ENCODE measurements at regions not wholly inside any gene's neighbourhood (a gene's known extent, or its start where the extent isn't known, plus 50 kb on each side); places are given as distances from the start of the nearest gene placed in this dataset.

- H3K9me1 ChIP-seq (replicated peaks; ENCODE audit: control insufficient read depth, extremely low read depth, insufficient read depth, low read length): no peaks in the 10 kb centered on the region
- H3K79me2 ChIP-seq (ENCODE audit: control insufficient read depth, insufficient read depth, low read length): no peaks in the 10 kb centered on the region
- H3K36me3 ChIP-seq (ENCODE audit: control insufficient read depth in 2 of 2, extremely low read depth in 1 of 2, insufficient read depth in 2 of 2, low read length in 2 of 2): no peaks in the 10 kb centered on the region
- no TSS peak for BruUV-seq (replicated peaks)
- ChIA-PET POLR2A (no interaction called here), CTCF (no interaction called here)
- no peak overlapping the region for H3K4me2 ChIP-seq (ENCODE audit: insufficient read depth, low read length)
- H2AFZ ChIP-seq (ENCODE audit: low read depth, low read length): no peak overlapping the region
- H3K9me3 ChIP-seq (replicated peaks; ENCODE audit: control insufficient read depth, insufficient read depth, low read length): no peaks in the 10 kb centered on the region
- intact Hi-C loops (cut with micrococcal nuclease): no loop called here
- DNase-seq (ENCODE audit: low read depth, low spot score): no peak
- H3K4me1 ChIP-seq (ENCODE audit: control insufficient read depth, extremely low read depth, insufficient read depth, low read length): peaks cover 9% of the 10 kb centered on the region
- no peak overlapping the region for H3K27ac ChIP-seq (ENCODE audit: insufficient read depth, low read depth, low read length)
- dilution Hi-C loops (cut with MboI; ENCODE audit: extremely low pct_ligation_motif_present, low sequenced_read_pairs): no loop called here
- H3K27me3 ChIP-seq (ENCODE audit: control insufficient read depth in 2 of 2, insufficient read depth in 2 of 2, low read length in 2 of 2): no peaks in the 10 kb centered on the region
- no peak overlapping the region for H3K9ac ChIP-seq (replicated peaks; ENCODE audit: extremely low read depth, insufficient read depth, low read length)
- no peaks in the 10 kb centered on the region for H4K20me1 ChIP-seq (replicated peaks; ENCODE audit: control insufficient read depth, extremely low read depth, insufficient read depth, low read length)
- FAIRE-seq: no peak
- TF ChIP-seq MYC (IDR thresholded peaks at IDR 0.05; ENCODE audit: low read depth, low read length) (no peak), JUN (IDR thresholded peaks at IDR 0.05; ENCODE audit: borderline replicate concordance, insufficient read depth, insufficient read length, low read depth) (no peak), MAX (IDR thresholded peaks at IDR 0.05; ENCODE audit: insufficient read depth, insufficient read length) (no peak), EZH2 (IDR thresholded peaks at IDR 0.05; ENCODE audit: borderline replicate concordance, low read depth, low read length, severe bottlenecking) (no peak), CTCF (IDR thresholded peaks at IDR 0.05; ENCODE audit: extremely low read depth in 1 of 2, insufficient read depth in 1 of 2, low read depth in 1 of 2, low read length in 2 of 2) (no peak), POLR2A (IDR thresholded peaks at IDR 0.05; ENCODE audit: low read depth, low read length) (no peak), POLR2AphosphoS5 (IDR thresholded peaks at IDR 0.05; ENCODE audit: insufficient read depth, low read depth, low read length) (no peak), FOS (IDR thresholded peaks at IDR 0.05; ENCODE audit: borderline replicate concordance, insufficient read depth, low read length) (no peak), GATA2 (IDR thresholded peaks at IDR 0.05; ENCODE audit: insufficient read depth, insufficient read length, low read depth, low read length) (no peak)
- no peak overlapping the region for H3K4me3 ChIP-seq (replicated peaks in 1 of 3; ENCODE audit: insufficient read depth in 1 of 3, low read depth in 1 of 3, low read length in 3 of 3)
Measured at GRCh38 chr4:144463236-144463635, 182.7 kb upstream of the HHIP start.

All from endothelial cell of umbilical vein (primary cell).